T follicular helper cell (primary cell): ENCODE measurements at regions not wholly inside any gene's neighbourhood (a gene's known extent, or its start where the extent isn't known, plus 50 kb on each side); places are given as distances from the start of the nearest gene placed in this dataset.

Experiments used
- DNase-seq: peaks from one replicate; pipeline ENCODE4 v3.0.0-alpha.2; 2020; ENCODE audit warnings: low read depth

DNA sequence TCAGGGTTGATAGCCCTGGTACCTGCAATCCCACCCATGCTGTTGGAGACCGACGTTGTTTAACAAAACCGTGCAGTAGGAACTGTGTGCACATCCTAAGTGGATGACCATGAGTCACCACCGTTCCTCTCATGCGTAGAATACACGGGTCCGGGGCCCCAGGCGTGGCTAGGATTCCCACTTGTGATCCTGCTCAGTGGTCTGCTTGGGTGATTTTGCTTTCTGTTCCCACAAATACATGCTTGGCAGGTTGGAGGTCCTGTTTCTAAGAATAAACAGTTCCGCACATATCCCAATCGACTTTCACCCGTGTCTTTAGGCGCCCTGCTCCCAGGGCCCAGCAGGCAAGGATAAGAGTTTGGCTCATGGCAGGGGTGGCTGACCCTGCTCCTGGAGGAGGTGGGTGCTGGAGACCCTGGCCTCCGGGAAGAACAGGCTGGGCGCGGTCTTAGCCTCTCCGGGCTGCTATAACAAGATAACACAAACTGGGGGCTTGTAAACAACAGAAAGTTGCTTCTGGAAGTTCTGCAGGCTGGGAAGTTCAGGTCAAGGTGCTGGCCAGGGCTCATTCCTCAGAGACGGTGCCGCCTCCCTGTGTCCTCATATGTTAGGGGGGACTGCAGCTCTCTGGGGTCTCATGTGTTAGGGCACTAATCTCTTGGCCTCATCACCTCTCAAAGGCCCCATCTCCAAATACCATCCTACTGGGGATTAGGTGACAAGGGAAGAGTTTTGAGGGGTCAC lies 1028.3 kb downstream of the BRD1 start:
- DNase-seq, result no peak

DNA sequence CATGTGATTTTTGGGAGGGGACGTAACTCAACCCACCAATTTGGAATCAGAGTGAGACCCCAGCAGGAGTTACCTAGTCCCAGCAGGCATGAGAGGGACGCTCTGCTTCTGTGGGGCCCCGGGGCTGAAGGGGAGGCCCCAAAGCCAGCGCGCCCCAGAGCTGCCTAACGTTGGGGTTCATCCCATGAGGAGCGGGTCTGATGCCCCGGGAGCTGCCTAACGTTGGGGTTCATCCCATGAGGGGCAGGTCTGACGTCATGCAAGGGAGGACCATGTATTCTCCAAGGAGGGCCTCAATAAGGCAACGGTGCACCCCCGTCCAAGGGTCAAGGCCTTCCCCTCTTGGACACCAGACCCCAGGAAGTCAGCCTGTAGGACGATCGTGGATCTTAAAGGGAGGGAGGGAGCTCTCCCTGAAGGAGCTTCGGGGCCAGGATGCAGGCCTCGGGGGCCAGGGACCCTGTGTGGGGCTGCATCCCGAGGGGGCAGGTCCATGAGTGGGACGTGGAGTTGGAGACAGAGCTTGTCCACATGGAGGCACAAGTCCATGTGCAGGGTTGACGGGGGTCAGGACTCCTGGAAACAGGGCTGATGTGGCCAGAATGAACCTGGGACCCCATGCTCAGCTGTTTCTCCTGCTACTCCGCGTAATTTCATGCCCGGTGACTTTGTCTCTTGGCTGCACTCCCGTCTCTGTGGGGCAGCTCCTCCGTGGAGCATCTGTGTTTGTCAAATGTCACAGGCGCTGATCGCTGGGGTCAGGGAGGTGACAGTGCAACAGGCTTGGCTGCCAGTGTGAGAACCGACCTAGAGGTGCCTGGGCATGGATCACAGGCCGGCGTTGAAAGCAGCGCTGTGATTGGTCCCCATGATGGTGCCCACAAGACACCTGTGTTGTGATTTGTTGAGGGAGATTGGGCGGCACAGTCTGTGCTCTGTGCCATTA lies 1029.1 kb downstream of the BRD1 start:
- DNase-seq, result no peak

- DNase-seq, result no peak
Observed at GRCh38 chr22:48797731-48798130, 1029.9 kb downstream of the BRD1 start.

GRCh38 chr22:48796310-48797015 lies 1031.2 kb downstream of the BRD1 start:
- no peak for DNase-seq

DNA sequence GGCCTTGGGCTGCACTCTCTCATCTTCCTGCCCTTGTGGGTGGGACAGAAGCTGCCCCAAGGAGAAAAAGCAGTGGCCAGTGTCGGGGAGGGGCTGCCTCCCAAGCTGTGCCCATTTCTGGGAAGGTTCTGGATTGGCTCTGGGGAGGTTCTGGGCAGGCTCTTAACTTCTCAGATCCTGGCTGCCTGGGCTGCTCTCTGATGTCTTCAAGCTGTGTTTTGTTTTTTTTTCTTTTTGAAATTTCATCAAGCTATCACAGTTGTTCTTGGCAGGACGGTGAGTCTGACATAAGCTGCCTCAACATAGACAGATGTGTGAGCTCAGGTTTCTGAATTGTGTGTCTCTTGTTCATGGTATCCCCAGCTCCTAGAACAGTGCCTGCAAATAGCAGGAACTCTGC lies 1032.0 kb downstream of the BRD1 start:
- no peak for DNase-seq

DNA sequence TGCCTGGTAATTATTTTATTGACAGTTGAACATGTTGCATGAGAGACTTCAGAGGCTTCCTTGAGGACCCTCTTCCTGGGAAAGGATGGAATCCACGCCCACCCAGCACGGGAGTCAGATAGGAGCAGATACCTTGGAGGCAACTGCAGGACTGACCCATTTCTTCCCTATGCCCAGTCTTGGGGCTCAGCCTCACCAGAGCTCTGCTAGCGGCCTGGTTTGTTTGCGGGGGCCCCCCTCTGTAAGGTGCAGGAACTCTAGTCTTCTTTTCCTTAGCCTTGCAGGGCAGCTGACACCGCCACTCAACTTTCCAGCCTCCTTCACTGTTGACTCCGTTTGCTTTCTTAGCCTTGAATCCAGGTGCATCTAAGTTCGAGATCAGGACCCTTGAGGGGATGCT lies 1032.8 kb downstream of the BRD1 start:
- no peak for DNase-seq

DNA sequence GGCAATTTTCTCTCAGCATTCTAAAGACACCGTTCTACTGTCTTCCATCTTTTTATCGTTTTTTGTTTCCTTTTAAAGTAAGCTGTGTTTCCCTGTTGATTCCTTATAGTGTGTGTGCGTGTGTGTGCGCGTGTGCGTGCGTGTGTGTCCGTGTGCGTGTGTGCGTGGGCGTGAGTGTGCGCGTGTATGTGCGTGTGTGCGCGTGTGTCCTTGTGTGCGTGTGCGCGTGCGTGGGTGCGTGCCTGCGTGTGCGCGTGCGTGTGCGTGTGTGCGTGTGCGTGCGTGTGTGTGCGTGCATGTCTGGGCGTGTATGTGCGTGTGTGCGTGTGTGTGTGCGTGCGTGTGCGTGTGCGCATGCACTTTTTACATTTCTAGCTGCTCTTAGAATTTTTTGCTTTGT lies 1033.7 kb downstream of the BRD1 start:
- no peak for DNase-seq

GRCh38 chr22:48786679-48786996 lies 1041.0 kb downstream of the BRD1 start:
- no peak for DNase-seq

- DNase-seq, result no peak
Observed at GRCh38 chr22:48785792-48786678, 1041.6 kb downstream of the BRD1 start.

GRCh38 chr22:48784701-48785503 lies 1042.8 kb downstream of the BRD1 start:
- DNase-seq, result no peak

DNA sequence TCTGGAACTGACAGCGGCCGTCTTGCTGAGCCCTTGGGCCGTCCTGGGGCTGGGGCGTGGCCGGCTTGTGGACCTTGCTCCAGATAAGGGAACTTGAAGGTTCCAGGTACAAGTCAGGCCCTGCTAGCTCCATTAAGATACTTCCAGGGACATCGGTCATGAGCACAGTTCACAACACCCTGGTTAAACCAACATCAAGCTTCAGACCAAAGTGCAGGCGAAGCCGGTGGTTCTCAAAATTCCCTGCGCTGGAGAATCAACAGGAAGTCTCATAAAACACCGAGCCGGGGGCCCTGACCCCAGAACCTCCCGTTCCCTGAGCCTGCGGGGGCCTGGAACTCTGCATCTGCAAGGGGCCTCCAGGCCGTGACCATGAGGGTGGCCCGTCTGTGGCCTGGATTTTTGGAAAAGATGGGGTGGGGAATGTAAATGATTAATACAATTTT lies 1043.8 kb downstream of the BRD1 start:
- DNase-seq, result no peak

DNA sequence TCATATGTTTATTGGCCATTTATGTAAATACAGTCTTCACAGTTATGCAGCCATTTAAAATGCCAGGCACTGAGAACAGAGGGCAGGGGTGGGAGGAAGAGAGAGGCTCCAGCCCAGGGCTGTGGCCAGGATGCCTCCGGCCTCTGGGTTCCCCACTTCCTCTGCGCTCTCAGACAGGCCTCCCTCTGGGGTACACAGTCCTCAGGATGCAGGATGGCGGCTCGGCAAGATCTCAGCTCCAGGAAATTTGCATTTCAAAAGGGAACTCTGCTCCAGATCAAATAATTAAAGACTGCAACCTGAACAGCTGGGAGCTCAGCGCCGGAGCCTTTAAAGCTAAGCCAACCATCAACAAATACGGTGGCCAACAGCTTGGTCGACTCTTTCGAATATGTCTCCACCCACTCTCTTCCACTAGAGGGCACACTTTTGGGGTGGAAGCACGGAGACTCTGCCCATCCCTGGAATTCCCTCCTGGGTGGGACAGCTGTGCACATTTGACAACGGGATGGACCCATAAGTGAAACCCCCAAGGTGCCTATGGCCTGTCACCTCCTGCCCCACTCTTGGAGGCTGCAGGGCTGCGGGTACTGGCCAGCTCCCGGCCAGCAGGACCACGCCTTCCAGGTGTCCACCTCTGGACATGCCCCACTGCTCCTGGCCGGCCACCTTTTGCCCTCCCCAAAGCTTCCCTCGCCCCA lies 1044.7 kb downstream of the BRD1 start:
- no peak for DNase-seq

- DNase-seq, result no peak
Observed at GRCh38 chr22:48782326-48782725, 1045.3 kb downstream of the BRD1 start.

DNA sequence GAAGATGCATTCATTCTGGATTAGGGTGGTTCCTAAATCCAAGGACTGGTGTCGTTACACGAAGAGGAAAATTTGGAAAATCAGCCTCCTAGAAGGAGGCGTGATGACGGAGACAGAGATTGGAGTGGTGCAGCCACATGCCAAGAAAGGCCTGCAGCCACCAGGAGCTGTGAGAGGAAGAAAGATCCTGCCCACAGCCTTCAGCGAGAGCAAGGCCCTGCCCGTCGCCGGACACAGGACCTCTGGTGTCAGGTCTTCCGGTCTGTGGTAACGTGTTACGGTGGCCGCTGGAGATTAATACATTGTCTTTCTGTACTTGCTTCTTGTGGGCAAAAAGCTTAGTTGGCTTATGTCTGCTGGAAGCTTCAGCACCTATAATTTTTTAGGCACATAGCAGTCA lies 1045.8 kb downstream of the BRD1 start:
- no peak for DNase-seq

GRCh38 chr22:48781391-48781790 lies 1046.3 kb downstream of the BRD1 start:
- no peak for DNase-seq

DNA sequence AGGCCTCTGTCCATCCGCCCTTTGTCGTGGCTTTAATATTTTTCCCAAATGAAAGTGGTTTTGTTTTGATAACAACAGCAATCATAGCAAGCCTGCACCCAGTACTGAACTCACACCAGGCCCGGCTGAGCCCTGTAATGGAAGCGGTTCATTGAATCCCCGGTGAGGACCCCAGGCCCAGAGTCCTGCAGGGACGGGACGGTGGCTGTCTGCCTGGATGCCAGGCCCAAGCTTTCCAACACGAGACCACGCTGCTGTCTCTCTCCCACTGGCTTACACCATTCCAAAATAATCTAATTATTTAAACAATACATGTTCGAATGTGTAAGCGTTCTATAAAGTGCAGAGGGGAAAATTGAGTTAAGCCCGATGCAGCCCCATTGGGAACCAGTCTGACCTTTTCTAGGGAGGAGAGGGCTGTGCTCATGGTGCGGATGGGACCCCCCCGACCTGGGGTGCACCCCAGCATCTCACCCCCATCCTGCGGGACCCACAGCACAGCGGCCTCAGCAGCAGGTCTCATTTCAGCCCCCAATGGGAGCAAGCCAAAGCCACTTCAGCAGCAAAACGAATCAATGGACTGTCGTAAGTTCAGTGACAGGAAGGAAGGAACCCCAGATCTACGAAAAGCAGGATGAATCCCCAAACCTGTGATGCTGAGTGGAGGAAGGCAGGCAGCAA lies 1046.9 kb downstream of the BRD1 start:
- no peak for DNase-seq

DNA sequence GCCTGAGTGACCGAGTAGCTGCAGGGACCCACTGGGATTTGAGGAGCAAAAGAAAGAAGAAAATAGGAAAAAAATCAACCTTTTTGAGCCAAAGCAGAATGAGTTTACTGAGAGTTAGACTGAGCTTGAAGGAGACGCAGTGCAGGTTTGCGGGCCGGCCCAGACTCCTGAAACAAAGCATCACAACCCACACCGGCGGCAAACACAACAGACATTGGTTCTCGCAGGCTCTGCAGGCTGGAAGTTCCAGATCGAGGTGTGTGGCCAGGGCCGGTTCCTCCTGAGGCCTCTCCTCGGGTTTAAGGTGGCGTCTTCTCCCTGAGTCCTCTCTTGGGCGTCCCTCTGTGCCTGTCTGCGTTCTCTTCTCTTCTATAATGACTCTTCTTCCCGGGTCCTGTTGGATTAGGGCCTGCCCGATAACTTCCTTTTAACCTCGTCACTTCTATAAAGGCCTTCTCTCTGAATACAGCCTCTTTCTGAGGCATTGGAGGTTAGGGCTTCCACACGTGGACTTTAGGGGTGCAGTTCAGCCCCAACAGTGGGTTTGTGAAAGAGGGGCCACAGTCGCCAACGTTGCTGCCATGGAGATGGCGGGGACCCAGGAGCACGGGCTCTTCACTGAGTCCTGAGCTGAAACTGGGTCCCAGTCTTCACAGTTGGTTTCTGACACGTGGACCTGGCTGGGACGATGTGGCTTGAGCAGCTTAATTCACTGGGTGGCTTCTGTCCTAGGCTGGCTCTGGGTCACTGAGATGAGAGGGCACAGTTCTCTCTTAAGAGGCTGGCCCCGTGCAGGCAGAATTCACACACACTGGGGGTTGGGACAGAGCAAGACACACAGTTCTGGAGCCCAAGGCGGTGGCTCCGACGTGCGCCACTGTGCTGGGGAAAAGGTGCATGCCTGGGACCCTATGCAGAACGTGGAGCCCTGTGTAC lies 1047.7 kb downstream of the BRD1 start:
- DNase-seq, result no peak

DNA sequence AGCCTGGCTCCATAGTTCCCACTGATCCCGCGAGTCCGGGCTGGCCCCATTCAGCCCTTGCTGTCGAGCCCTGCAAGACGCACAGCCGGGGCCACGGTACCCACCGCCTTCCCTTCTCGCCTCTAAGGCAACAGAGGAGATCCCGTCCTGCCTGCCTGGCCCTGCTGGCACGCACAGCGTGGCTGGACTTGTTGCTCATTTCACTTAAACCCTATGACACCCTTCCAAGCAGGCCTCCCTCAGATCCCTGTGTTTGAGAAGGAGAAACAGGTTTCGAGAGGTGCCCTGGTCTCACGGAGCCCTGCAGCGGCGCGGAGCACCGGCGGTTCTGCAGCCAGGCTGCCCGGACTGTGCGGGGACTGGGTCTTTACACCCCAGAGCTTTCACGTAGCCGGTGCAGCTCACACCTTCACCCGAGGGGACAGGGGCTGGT lies 1048.4 kb downstream of the BRD1 start:
- DNase-seq, result no peak
